Stomach (tissue), 4 donors: ENCODE measurements at regions not wholly inside any gene's neighbourhood (a gene's known extent, or its start where the extent isn't known, plus 50 kb on each side); places are given as distances from the start of the nearest gene placed in this dataset.

Experiments
- CTCF ChIP-seq, 7 experiments: fragments of 450-650 bp in 4 of 7; fragments of 200-600 bp in 3 of 7; sonication (generic) in 3 of 7; IDR thresholded peaks; one replicate each; pipeline ENCODE4 v1.5.1; 2016 to 2019; ENCODE audit warnings: antibody characterized with exemption in 7 of 7, control low read depth in 2 of 7, mild to moderate bottlenecking in 1 of 7
- EP300 ChIP-seq: sonication (generic); formaldehyde crosslinking; IDR thresholded peaks from one replicate; pipeline ENCODE4 v1.6.1; 2017; ENCODE audit warnings: antibody characterized with exemption
- POLR2AphosphoS5 ChIP-seq, 3 donors: sonication (generic); formaldehyde crosslinking; IDR thresholded peaks; one replicate each; pipeline ENCODE4 v1.6.1; 2016; ENCODE audit warnings: antibody characterized with exemption in 3 of 3

DNA sequence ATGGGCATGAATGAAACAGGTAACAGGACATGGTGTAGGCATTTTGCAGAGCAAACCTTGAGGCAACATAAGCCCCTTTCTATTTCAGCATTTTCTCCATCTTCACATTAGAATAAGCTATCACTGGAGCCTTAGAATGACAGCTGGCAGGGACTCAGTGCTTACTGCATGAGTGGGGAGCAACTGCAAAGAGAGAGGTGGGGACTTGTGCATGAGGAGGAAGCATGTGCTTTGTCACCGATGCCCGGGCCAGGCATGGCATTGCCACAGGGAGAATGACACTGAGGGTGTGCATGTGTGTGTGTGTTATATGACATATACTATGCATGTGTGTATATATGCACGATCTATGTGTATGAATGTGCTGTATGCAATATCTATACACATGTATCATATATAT, 258.2 kb upstream of the RAB6C start:
- no peak for TF ChIP-seq EP300
- no peak for TF ChIP-seq CTCF (IDR thresholded peaks at IDR 0.05)
- TF ChIP-seq POLR2AphosphoS5 (IDR thresholded peaks at IDR 0.05), result no peak
